Right lobe of liver (tissue), 6 donors: ENCODE measurements at regions not wholly inside any gene's neighbourhood (a gene's known extent, or its start where the extent isn't known, plus 50 kb on each side); places are given as distances from the start of the nearest gene placed in this dataset.

ENCODE experiments used
- ATAC-seq, 4 donors: fragments of 200-7000 bp; cut with Tn5 transposase; one replicate each; pipeline ENCODE4 v1.9.1; 2020; ENCODE audit warnings: mild to moderate bottlenecking in 4 of 4, moderate library complexity in 4 of 4
- DNase-seq, 3 donors: peaks; one replicate each; pipeline ENCODE4 v3.0.0-alpha.2; 2020
- H3K27ac ChIP-seq, 3 donors: fragments of 200-600 bp; one replicate each; pipeline ENCODE4 v1.8.0; 2022
- H3K27me3 ChIP-seq, 2 donors: fragments of 200-600 bp; one replicate each; pipeline ENCODE4 v1.8.0; 2022
- H3K36me3 ChIP-seq, 4 donors: fragments of 200-600 bp; sonication (generic) in 1 of 4; one replicate each; pipeline versions ENCODE4 v1.5.1 to v1.8.0; 2017 to 2022; ENCODE audit warnings: control low read depth in 1 of 4
- H3K4me1 ChIP-seq, 4 donors: fragments of 200-600 bp; sonication (generic) in 1 of 4; one replicate each; pipeline versions ENCODE4 v1.5.1 to v1.8.0; 2017 to 2022; ENCODE audit warnings: control low read depth in 1 of 4
- H3K4me3 ChIP-seq, 3 donors: fragments of 200-600 bp; one replicate each; pipeline ENCODE4 v1.8.0; 2022
- H3K9me3 ChIP-seq, 4 donors: fragments of 200-600 bp; sonication (generic) in 1 of 4; one replicate each; pipeline versions ENCODE4 v1.5.1 to v1.8.0; 2017 to 2022; ENCODE audit warnings: control low read depth in 1 of 4
- POLR2A ChIP-seq: fragments of 450-650 bp; IDR thresholded peaks from one replicate; pipeline ENCODE4 v1.6.1; 2017; ENCODE audit warnings: antibody characterized with exemption, mild to moderate bottlenecking
- WGBS: methylation state at CpG from one replicate; pipeline ENCODE4 v1.1.6; 2018; ENCODE audit warnings: low coverage, low lambda C conversion rate; ENCODE audit not compliant: insufficient coverage; ENCODE audit errors: missing lambda C conversion rate; 5-methylcytosine and 5-hydroxymethylcytosine counted together
- intact Hi-C, 2 donors: fragments of 100-400 bp; cut with DNase I; formaldehyde crosslinking; loops; one replicate each; pipeline versions ENCODE4 v1.11.2 to v1.14.1; 2022
- TF ChIP-seq, protein P1 (sequence below), 4 donors: fragments of 200-600 bp in 3 of 4; fragments of 450-650 bp in 1 of 4; IDR thresholded peaks; one replicate each; pipeline versions ENCODE4 v1.5.1 to v1.8.0; 2016 to 2022; ENCODE audit warnings: antibody characterized with exemption in 4 of 4, mild to moderate bottlenecking in 2 of 4
- donor health status: DM: no; HTN: yes; CAD: no.
- donor health status: DM: no; HTN: no; CAD: no.
- donor health status: DM: no; HTN: no; CAD: no.
- donor health status: DM: no; HTN: yes; CAD: no.
- donor health status: DM: no; HTN: yes; CAD: no.

DNA sequence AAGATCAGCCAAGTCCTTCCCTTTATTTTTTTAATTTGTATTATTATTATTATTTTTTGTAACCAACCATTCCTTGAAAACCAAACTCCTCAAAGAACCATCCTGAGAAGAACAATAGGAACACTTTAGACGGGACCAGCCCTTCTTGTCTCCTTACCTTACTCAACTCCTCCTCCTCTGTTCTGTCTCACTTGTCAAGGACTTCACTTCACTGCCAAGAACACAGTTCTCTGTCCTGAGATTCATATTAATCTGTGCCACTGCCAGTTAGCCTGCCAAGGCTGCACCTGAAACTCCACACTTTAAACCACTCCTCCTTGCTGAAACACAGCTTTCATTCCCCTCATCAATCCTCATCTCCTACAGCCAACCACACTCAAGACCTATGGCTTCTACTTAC lies 73.8 kb upstream of the ATP1A1 start:
- TF ChIP-seq, protein P1, sequence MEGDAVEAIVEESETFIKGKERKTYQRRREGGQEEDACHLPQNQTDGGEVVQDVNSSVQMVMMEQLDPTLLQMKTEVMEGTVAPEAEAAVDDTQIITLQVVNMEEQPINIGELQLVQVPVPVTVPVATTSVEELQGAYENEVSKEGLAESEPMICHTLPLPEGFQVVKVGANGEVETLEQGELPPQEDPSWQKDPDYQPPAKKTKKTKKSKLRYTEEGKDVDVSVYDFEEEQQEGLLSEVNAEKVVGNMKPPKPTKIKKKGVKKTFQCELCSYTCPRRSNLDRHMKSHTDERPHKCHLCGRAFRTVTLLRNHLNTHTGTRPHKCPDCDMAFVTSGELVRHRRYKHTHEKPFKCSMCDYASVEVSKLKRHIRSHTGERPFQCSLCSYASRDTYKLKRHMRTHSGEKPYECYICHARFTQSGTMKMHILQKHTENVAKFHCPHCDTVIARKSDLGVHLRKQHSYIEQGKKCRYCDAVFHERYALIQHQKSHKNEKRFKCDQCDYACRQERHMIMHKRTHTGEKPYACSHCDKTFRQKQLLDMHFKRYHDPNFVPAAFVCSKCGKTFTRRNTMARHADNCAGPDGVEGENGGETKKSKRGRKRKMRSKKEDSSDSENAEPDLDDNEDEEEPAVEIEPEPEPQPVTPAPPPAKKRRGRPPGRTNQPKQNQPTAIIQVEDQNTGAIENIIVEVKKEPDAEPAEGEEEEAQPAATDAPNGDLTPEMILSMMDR (IDR thresholded peaks at IDR 0.05): no peak
- TF ChIP-seq POLR2A: no peak
- ATAC-seq (no peak), DNase-seq (no peak)
- intact Hi-C loops: no loop called here
- Histone ChIP-seq H3K4me3 (no peak overlapping the region), H3K9me3 (no peaks in the 10 kb centered on the region), H3K36me3 (no peaks in the 10 kb centered on the region), H3K27ac (no peak overlapping the region), H3K27me3 (no peaks in the 10 kb centered on the region), H3K4me1 (no peaks in the 10 kb centered on the region)
- 57% methylated on average over 1 of the region's 1 CpG for WGBS

DNA sequence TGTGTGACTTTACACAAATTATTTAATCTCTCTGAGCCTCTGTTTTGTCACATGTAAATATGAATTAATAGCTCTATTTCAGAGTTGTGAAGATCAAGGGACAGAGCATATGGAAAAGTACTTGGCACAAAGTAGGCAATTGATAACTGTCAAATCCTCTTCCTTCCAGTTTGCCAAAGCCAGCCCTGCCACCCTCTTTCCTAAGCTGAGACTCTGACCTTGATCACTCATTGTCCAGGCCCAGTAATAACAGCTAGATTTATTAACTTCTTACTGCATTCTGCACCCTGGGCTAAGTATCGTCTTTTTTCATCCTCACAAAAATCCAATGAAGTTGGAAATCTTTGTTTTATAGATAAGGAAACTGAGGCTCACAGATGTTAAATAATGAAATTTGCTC lies 70.8 kb upstream of the ATP1A1 start:
- no peak overlapping the region for H3K4me3 ChIP-seq
- H3K9me3 ChIP-seq: no peaks in the 10 kb centered on the region
- no peak for TF ChIP-seq POLR2A
- TF ChIP-seq, protein P1 (IDR thresholded peaks at IDR 0.05): no peak
- DNase-seq (no peak), ATAC-seq (no peak)
- no peak overlapping the region for H3K27ac ChIP-seq
- peaks cover 0 to 5% (median 0%) of the 10 kb centered on the region in 4 donors for H3K4me1 ChIP-seq
- no peaks in the 10 kb centered on the region for H3K36me3 ChIP-seq
- H3K27me3 ChIP-seq: no peaks in the 10 kb centered on the region
- 31% methylated on average over 1 of the region's 1 CpG for WGBS
- intact Hi-C loops: no loop called here

DNA sequence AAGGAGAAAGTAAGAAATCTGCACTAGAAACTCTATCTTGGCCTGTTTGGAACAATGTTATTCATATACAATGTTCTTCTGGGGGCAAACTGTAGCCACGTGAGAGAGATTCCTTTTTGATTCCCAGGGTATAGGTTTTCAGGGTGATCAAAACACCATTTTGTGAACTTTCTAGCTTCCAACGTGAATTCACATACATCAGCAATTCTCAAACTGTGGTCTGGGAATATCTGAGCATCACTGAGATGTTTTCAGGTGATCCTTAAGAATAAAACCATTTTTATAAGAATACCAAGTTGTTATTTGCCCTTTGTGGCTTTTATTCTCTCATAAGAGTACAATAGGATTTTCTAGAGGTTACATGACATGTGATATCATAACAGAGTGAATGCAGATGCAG lies 66.9 kb upstream of the ATP1A1 start:
- no peak overlapping the region for H3K4me3 ChIP-seq
- H3K4me1 ChIP-seq: peaks cover 0 to 5% (median 0%) of the 10 kb centered on the region in 4 donors
- H3K9me3 ChIP-seq: no peaks in the 10 kb centered on the region
- H3K36me3 ChIP-seq: no peaks in the 10 kb centered on the region
- H3K27me3 ChIP-seq: no peaks in the 10 kb centered on the region
- ATAC-seq: no peak
- no peak overlapping the region for H3K27ac ChIP-seq
- intact Hi-C loops: no loop called here
- TF ChIP-seq, protein P1 (IDR thresholded peaks at IDR 0.05): no peak
- TF ChIP-seq POLR2A: no peak
- DNase-seq: no peak
- WGBS: 69% methylated on average over 2 of the region's 2 CpGs

DNA sequence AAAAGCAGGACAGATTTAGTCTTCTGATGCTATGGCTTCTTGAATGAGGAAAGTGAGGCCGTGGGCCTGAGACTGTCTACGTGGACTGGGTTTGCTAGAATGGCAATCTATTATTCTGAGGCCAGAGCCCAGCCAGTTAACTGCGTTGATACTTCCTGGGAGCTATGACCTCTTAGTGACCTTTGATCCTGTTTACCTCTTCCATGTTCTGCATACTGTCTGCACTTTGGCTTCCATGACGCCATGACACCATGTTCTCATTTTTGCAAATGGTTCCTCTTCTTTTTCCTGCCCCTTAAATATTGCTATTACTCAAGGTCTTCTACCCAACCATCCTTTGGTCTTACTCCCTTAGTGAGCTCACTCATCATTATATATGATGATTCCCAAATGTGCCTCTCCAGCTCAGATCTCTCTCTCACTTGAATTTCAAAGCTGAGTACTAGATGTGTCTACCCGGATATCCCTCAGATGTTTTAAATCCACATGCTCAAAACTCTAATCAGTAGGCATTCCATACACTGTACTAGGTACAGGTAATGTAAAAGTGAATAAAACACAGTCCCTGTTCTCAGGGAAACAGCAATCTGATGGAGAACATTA lies 66.1 kb upstream of the ATP1A1 start:
- Histone ChIP-seq H3K36me3 (no peaks in the 10 kb centered on the region), H3K27ac (no peak overlapping the region), H3K27me3 (no peaks in the 10 kb centered on the region), H3K4me3 (no peak overlapping the region), H3K4me1 (peaks cover 0 to 5% (median 0%) of the 10 kb centered on the region in 4 donors), H3K9me3 (no peaks in the 10 kb centered on the region)
- ATAC-seq: peak; percentile 36 to 72 (median 56)
- WGBS: 50% methylated on average over 5 of the region's 5 CpGs
- no peak for TF ChIP-seq POLR2A
- TF ChIP-seq, protein P1 (IDR thresholded peaks at IDR 0.05): no peak
- intact Hi-C loops: no loop called here
- DNase-seq: no peak

DNA sequence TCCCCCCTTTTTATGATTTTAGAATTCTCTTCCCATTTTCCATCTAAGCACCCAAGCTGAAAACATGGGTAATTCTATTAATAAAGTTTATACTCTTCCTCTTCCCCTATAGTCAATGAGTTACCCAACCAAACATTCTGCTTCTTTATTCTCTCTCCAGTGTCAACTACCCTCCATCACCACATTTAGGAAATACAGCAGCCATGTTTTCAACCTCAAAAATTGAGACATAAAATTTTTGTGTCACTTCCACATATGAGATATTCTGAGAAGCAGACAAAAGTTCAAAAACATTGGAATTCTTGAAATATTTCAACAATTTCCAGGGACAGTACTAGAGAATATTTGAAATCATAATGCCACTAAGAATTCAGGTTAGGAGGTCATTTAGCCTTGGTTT lies 64.8 kb upstream of the ATP1A1 start:
- DNase-seq: no peak

More for the DNA sequence above, 64.8 kb upstream of the ATP1A1 start:
- intact Hi-C loops: no loop called here
- Histone ChIP-seq H3K27me3 (no peaks in the 10 kb centered on the region), H3K36me3 (no peaks in the 10 kb centered on the region), H3K9me3 (no peaks in the 10 kb centered on the region), H3K27ac (no peak overlapping the region), H3K4me3 (no peak overlapping the region), H3K4me1 (peaks cover 0 to 5% (median 0%) of the 10 kb centered on the region in 4 donors)
- ATAC-seq: no peak
- no peak for TF ChIP-seq POLR2A
- TF ChIP-seq, protein P1 (IDR thresholded peaks at IDR 0.05): no peak
